MM.1S (cell line): ENCODE measurements at regions not wholly inside any gene's neighbourhood (a gene's known extent, or its start where the extent isn't known, plus 50 kb on each side); places are given as distances from the start of the nearest gene placed in this dataset.

ENCODE experiments used
- EZH2phosphoT487 ChIP-seq: fragments of 300-600 bp; sonication (generic); IDR thresholded peaks from 2 replicates; pipeline ENCODE4 v1.6.1; 2018; ENCODE audit warnings: antibody characterized with exemption, low read length
- TF ChIP-seq, protein P1 (sequence below): fragments of 300-600 bp; sonication (generic); IDR thresholded peaks from 2 replicates; pipeline ENCODE4 v1.5.1; 2016; ENCODE audit warnings: antibody characterized with exemption, low read length, mixed read lengths

DNA sequence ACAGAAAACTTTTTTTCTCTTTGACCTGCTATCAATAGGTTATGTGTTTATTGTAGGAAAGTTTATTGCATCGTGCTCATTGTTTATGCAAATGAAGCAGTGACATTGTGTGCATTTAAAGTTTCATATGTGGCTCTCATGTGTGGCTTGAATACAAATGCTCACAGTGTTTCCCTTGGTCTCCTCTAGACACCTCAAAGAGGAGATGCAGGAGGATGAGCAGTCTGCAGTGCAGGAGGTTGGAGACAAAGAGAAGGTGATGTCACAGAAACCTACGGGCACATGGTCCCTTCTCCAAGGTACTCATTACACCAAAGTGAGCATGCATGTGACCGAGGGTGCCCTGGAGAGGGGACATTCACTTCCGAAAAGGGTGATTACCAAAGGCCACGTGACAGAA is 430.2 kb downstream of the INHBA start:
- TF ChIP-seq, protein P1, sequence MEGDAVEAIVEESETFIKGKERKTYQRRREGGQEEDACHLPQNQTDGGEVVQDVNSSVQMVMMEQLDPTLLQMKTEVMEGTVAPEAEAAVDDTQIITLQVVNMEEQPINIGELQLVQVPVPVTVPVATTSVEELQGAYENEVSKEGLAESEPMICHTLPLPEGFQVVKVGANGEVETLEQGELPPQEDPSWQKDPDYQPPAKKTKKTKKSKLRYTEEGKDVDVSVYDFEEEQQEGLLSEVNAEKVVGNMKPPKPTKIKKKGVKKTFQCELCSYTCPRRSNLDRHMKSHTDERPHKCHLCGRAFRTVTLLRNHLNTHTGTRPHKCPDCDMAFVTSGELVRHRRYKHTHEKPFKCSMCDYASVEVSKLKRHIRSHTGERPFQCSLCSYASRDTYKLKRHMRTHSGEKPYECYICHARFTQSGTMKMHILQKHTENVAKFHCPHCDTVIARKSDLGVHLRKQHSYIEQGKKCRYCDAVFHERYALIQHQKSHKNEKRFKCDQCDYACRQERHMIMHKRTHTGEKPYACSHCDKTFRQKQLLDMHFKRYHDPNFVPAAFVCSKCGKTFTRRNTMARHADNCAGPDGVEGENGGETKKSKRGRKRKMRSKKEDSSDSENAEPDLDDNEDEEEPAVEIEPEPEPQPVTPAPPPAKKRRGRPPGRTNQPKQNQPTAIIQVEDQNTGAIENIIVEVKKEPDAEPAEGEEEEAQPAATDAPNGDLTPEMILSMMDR, result no peak
- TF ChIP-seq EZH2phosphoT487, result no peak
